CD14-positive monocyte (primary cell): ENCODE measurements at regions not wholly inside any gene's neighbourhood (a gene's known extent, or its start where the extent isn't known, plus 50 kb on each side); places are given as distances from the start of the nearest gene placed in this dataset.

Experiments used
- DNase-seq, 3 donors: peaks; one replicate each; pipeline ENCODE4 v3.0.0-alpha.2; 2011 to 2022
- H2AFZ ChIP-seq: 2 replicates; pipeline ENCODE4 v1.6.0; 2012; ENCODE audit warnings: mild to moderate bottlenecking, low read depth, low read length, inconsistent platforms; ENCODE audit not compliant: insufficient read depth, poor library complexity, severe bottlenecking
- H3K27ac ChIP-seq, 2 donors: 1 replicate in 1 of 2; 2 replicates in 1 of 2; pipeline ENCODE4 v1.5.1; 2012 to 2013; ENCODE audit warnings: low read length in 2 of 2, control low read depth in 1 of 2, inconsistent platforms in 1 of 2, low read depth in 1 of 2, mild to moderate bottlenecking in 1 of 2
- H3K27me3 ChIP-seq, 2 donors: one replicate each; pipeline versions ENCODE4 v1.6.0 to v1.6.1; 2011 to 2013; ENCODE audit warnings: low read length in 2 of 2; ENCODE audit not compliant: control insufficient read depth in 2 of 2, insufficient read depth in 2 of 2
- H3K36me3 ChIP-seq, 2 donors: replicated peaks in 1 of 2; 1 replicate in 1 of 2; 2 replicates in 1 of 2; pipeline versions ENCODE4 v1.5.1 to v1.6.1; 2012 to 2013; ENCODE audit warnings: low read length in 2 of 2, control low read depth in 1 of 2, inconsistent platforms in 1 of 2, mild to moderate bottlenecking in 1 of 2; ENCODE audit not compliant: insufficient read depth in 2 of 2, control insufficient read depth in 1 of 2
- H3K4me1 ChIP-seq, 2 donors: 1 replicate in 1 of 2; 2 replicates in 1 of 2; pipeline versions ENCODE4 v1.5.1 to v1.6.1; 2012 to 2013; ENCODE audit warnings: low read length in 2 of 2, control low read depth in 1 of 2, inconsistent platforms in 1 of 2, mild to moderate bottlenecking in 1 of 2, moderate library complexity in 1 of 2; ENCODE audit not compliant: insufficient read depth in 2 of 2, control insufficient read depth in 1 of 2
- H3K4me2 ChIP-seq: replicated peaks from 2 replicates; pipeline ENCODE3; 2012; ENCODE audit warnings: low read length, moderate library complexity, mild to moderate bottlenecking; ENCODE audit not compliant: poor library complexity, severe bottlenecking; ENCODE audit errors: extremely low read depth
- H3K4me3 ChIP-seq, 3 experiments: fragments of 200-600 bp in 1 of 3; sonication (generic) in 1 of 3; replicated peaks in 1 of 3; 1 replicate in 2 of 3; 2 replicates in 1 of 3; pipeline ENCODE4 v1.5.1; 2011 to 2013; ENCODE audit warnings: low read length in 3 of 3, mild to moderate bottlenecking in 3 of 3, control low read depth in 2 of 3, low read depth in 2 of 3, inconsistent platforms in 1 of 3, moderate library complexity in 1 of 3
- H3K79me2 ChIP-seq: 2 replicates; pipeline ENCODE4 v1.6.0; 2012; ENCODE audit warnings: mild to moderate bottlenecking, control low read depth, inconsistent platforms, low read length, moderate library complexity; ENCODE audit not compliant: insufficient read depth
- H3K9ac ChIP-seq: 2 replicates; pipeline ENCODE4 v1.6.0; 2017; ENCODE audit warnings: low read length, mild to moderate bottlenecking; ENCODE audit not compliant: insufficient read depth, poor library complexity, severe bottlenecking
- H3K9me3 ChIP-seq, 2 donors: replicated peaks in 1 of 2; 1 replicate in 1 of 2; 2 replicates in 1 of 2; pipeline versions ENCODE4 v1.5.1 to v1.6.1; 2012 to 2013; ENCODE audit warnings: low read length in 2 of 2, control low read depth in 1 of 2; ENCODE audit not compliant: control insufficient read depth in 1 of 2, insufficient read depth in 1 of 2
- H4K20me1 ChIP-seq: 2 replicates; pipeline ENCODE4 v1.6.0; 2012; ENCODE audit warnings: mild to moderate bottlenecking, low read length, control low read depth, moderate library complexity; ENCODE audit not compliant: insufficient read depth
- H3K27ac Mint-ChIP-seq, 7 donors: one replicate each; pipeline ENCODE4 v1.8.0; 2020; ENCODE audit warnings: mild to moderate bottlenecking in 7 of 7, mixed read lengths in 7 of 7, moderate library complexity in 6 of 7, inconsistent platforms in 2 of 7
- H3K27me3 Mint-ChIP-seq, 3 donors: one replicate each; pipeline ENCODE4 v1.8.0; 2021 to 2022; ENCODE audit warnings: low read depth in 3 of 3, mild to moderate bottlenecking in 3 of 3, mixed read lengths in 3 of 3, moderate library complexity in 3 of 3, inconsistent platforms in 1 of 3
- H3K36me3 Mint-ChIP-seq, 2 donors: one replicate each; pipeline ENCODE4 v1.8.0; 2020; ENCODE audit warnings: mixed read lengths in 2 of 2, inconsistent platforms in 1 of 2, mild to moderate bottlenecking in 1 of 2
- H3K4me1 Mint-ChIP-seq: one replicate; pipeline ENCODE4 v1.8.0; 2020; ENCODE audit warnings: mild to moderate bottlenecking, mixed read lengths
- H3K4me3 Mint-ChIP-seq, 2 donors: one replicate each; pipeline ENCODE4 v1.8.0; 2020; ENCODE audit warnings: mild to moderate bottlenecking in 2 of 2, mixed read lengths in 2 of 2, moderate library complexity in 1 of 2
- H3K9me3 Mint-ChIP-seq, 7 donors: one replicate each; pipeline ENCODE4 v1.8.0; 2020 to 2022; ENCODE audit warnings: mixed read lengths in 7 of 7, mild to moderate bottlenecking in 6 of 7, moderate library complexity in 6 of 7, inconsistent platforms in 2 of 7
- WGBS: methylation state at CpG from one replicate; pipeline ENCODE4 v1.1.5; 2013; ENCODE audit warnings: missing lambda C conversion rate; ENCODE audit not compliant: insufficient coverage; 5-methylcytosine and 5-hydroxymethylcytosine counted together
- intact Hi-C, 2 donors: fragments of 100-400 bp; cut with micrococcal nuclease; formaldehyde crosslinking; loops; one replicate each; pipeline versions ENCODE4 v1.15.0 to v1.15.1; 2023
- TF ChIP-seq, protein P1 (sequence below): fragments of 200-600 bp; IDR thresholded peaks from one replicate; pipeline ENCODE4 v1.8.0; 2022; ENCODE audit warnings: antibody characterized with exemption, mild to moderate bottlenecking

DNA sequence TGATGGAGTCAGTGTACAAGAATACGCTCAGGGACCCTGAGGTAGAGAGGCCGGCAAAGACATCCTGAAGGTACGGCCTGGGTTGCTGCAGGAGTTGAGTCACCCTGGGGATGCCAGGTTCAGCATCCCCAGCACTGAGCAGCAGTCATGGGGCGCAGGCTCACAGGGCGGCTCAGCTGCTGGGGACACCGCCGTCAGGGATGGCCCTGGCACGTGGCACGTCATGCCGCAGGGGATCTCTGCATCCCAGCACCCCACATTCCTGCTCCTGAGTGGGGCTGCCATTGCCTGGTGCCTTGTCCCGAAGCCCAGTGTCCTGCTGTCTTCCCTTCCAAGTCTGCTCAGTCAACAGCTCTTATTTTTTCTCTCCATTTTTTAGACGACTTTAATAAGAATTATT is 168.7 kb upstream of the NTM start:
- H2AFZ ChIP-seq, result no peak overlapping the region
- H3K4me2 ChIP-seq, result no peak overlapping the region
- H3K9me3 Mint-ChIP-seq, result peaks cover 0 to 4% (median 2%) of the 10 kb centered on the region in 7 donors
- no peaks in the 10 kb centered on the region for H3K27me3 ChIP-seq
- H3K4me3 ChIP-seq, result no peak overlapping the region
- H4K20me1 ChIP-seq, result no peaks in the 10 kb centered on the region
- TF ChIP-seq, protein P1, sequence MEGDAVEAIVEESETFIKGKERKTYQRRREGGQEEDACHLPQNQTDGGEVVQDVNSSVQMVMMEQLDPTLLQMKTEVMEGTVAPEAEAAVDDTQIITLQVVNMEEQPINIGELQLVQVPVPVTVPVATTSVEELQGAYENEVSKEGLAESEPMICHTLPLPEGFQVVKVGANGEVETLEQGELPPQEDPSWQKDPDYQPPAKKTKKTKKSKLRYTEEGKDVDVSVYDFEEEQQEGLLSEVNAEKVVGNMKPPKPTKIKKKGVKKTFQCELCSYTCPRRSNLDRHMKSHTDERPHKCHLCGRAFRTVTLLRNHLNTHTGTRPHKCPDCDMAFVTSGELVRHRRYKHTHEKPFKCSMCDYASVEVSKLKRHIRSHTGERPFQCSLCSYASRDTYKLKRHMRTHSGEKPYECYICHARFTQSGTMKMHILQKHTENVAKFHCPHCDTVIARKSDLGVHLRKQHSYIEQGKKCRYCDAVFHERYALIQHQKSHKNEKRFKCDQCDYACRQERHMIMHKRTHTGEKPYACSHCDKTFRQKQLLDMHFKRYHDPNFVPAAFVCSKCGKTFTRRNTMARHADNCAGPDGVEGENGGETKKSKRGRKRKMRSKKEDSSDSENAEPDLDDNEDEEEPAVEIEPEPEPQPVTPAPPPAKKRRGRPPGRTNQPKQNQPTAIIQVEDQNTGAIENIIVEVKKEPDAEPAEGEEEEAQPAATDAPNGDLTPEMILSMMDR, result no peak
- H3K27me3 Mint-ChIP-seq, result peaks cover 0 to 1% (median 0%) of the 10 kb centered on the region in 3 donors
- H3K79me2 ChIP-seq, result no peaks in the 10 kb centered on the region
- H3K4me1 ChIP-seq, result no peaks in the 10 kb centered on the region
- WGBS, result 96% methylated on average over 11 of the region's 12 CpGs
- H3K36me3 Mint-ChIP-seq, result no peaks in the 10 kb centered on the region
- intact Hi-C loops, result no loop called here
- H3K4me1 Mint-ChIP-seq, result no peaks in the 10 kb centered on the region
- H3K27ac Mint-ChIP-seq, result no peak overlapping the region
- no peaks in the 10 kb centered on the region for H3K36me3 ChIP-seq
- no peak overlapping the region for H3K4me3 Mint-ChIP-seq
- H3K9me3 ChIP-seq, result no peaks in the 10 kb centered on the region
- H3K27ac ChIP-seq, result no peak overlapping the region
- H3K9ac ChIP-seq, result no peak overlapping the region
- no peak for DNase-seq

DNA sequence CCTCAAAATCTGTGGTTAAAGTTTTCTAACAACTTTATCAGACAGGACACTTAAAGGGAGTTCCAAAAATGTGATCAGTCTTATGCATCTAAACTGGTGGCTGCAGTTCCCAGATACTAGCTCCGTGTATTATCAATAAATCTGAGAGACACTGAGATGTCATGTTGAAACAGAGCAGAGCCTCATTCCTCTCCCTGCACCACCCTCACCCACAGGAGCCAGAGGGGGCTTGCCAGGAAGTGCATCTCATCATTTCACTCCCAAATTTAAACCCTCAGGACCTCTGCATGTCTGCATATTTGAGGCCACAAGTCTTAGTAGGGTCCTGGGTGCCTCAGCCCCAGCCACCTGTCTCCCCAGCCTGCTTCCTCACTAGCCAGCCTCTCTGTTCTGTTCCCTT is 167.4 kb upstream of the NTM start:
- H3K4me3 ChIP-seq, result no peak overlapping the region
- Mint-ChIP-seq H3K36me3 (no peaks in the 10 kb centered on the region), H3K4me1 (no peaks in the 10 kb centered on the region), H3K27ac (no peak overlapping the region), H3K9me3 (peaks cover 0 to 4% (median 2%) of the 10 kb centered on the region in 7 donors), H3K27me3 (peaks cover 0 to 2% (median 0%) of the 10 kb centered on the region in 3 donors), H3K4me3 (no peak overlapping the region)
- no peak overlapping the region for H3K27ac ChIP-seq
- no peaks in the 10 kb centered on the region for H3K79me2 ChIP-seq
- no peaks in the 10 kb centered on the region for H4K20me1 ChIP-seq
- no peaks in the 10 kb centered on the region for H3K4me1 ChIP-seq
- intact Hi-C loops, result no loop called here
- H2AFZ ChIP-seq, result no peak overlapping the region
- no peak overlapping the region for H3K9ac ChIP-seq
- no peak overlapping the region for H3K4me2 ChIP-seq
- TF ChIP-seq, protein P1, result no peak
- WGBS, result no CpG with 5 or more reads among the region's 1 CpG
- H3K36me3 ChIP-seq, result no peaks in the 10 kb centered on the region
- no peaks in the 10 kb centered on the region for H3K9me3 ChIP-seq
- DNase-seq, result no peak
- no peaks in the 10 kb centered on the region for H3K27me3 ChIP-seq
